Lower lobe of right lung (tissue), 2 donors: ENCODE measurements at regions not wholly inside any gene's neighbourhood (a gene's known extent, or its start where the extent isn't known, plus 50 kb on each side); places are given as distances from the start of the nearest gene placed in this dataset.

Source experiments
- ATAC-seq, 2 donors: fragments of 200-7000 bp; cut with Tn5 transposase; one replicate each; pipeline ENCODE4 v1.9.1; 2020 to 2022; ENCODE audit warnings: mild to moderate bottlenecking in 2 of 2, moderate library complexity in 2 of 2
- DNase-seq: peaks from one replicate; pipeline ENCODE4 v3.0.0-alpha.2; 2020
- H3K27ac ChIP-seq: fragments of 200-600 bp; one replicate; pipeline ENCODE4 v1.8.0; 2022
- H3K27me3 ChIP-seq: fragments of 200-600 bp; one replicate; pipeline ENCODE4 v1.8.0; 2022; ENCODE audit warnings: low read depth
- H3K36me3 ChIP-seq: fragments of 200-600 bp; one replicate; pipeline ENCODE4 v1.8.0; 2022; ENCODE audit warnings: mild to moderate bottlenecking
- H3K4me1 ChIP-seq: fragments of 200-600 bp; one replicate; pipeline ENCODE4 v1.8.0; 2022
- H3K4me3 ChIP-seq: fragments of 200-600 bp; one replicate; pipeline ENCODE4 v1.8.0; 2022; ENCODE audit warnings: mild to moderate bottlenecking
- H3K9me3 ChIP-seq: fragments of 200-600 bp; one replicate; pipeline ENCODE4 v1.8.0; 2022
- CTCF ChIP-seq: fragments of 200-600 bp; IDR thresholded peaks from one replicate; pipeline ENCODE4 v1.8.0; 2022; ENCODE audit warnings: antibody characterized with exemption, mild to moderate bottlenecking
- intact Hi-C: fragments of 100-400 bp; cut with DNase I; formaldehyde crosslinking; loops from one replicate; pipeline ENCODE4 v1.11.0; 2022
- donor health status: DM: no; HTN: yes; CAD: no; lungs with severe emphysema.

GRCh38 chr13:53920916-53921315 lies 892.3 kb downstream of the OLFM4 start:
- ATAC-seq: no peak
- TF ChIP-seq CTCF: no peak
- DNase-seq: peak; percentile 29
- H3K9me3 ChIP-seq: no peaks in the 10 kb centered on the region
- H3K27me3 ChIP-seq: no peaks in the 10 kb centered on the region
- H3K27ac ChIP-seq: no peak overlapping the region
- H3K36me3 ChIP-seq: no peaks in the 10 kb centered on the region
- H3K4me3 ChIP-seq: no peak overlapping the region
- intact Hi-C loops: no loop called here
- no peaks in the 10 kb centered on the region for H3K4me1 ChIP-seq

GRCh38 chr13:53921473-53921872 lies 892.9 kb downstream of the OLFM4 start:
- no peak for ATAC-seq
- no peaks in the 10 kb centered on the region for H3K4me1 ChIP-seq
- no peaks in the 10 kb centered on the region for H3K27me3 ChIP-seq

GRCh38 chr13:53941588-53942190 lies 913.1 kb downstream of the OLFM4 start:
- no peak overlapping the region for H3K4me3 ChIP-seq
- no peak overlapping the region for H3K27ac ChIP-seq
- TF ChIP-seq CTCF: no peak
- no peaks in the 10 kb centered on the region for H3K27me3 ChIP-seq
- ATAC-seq (no peak), DNase-seq (no peak)
- intact Hi-C loops: no loop called here
- no peaks in the 10 kb centered on the region for H3K36me3 ChIP-seq
- H3K4me1 ChIP-seq: no peaks in the 10 kb centered on the region
- no peaks in the 10 kb centered on the region for H3K9me3 ChIP-seq

More at GRCh38 chr13:53921473-53921872, 892.9 kb downstream of the OLFM4 start:
- no peaks in the 10 kb centered on the region for H3K9me3 ChIP-seq
- H3K36me3 ChIP-seq: no peaks in the 10 kb centered on the region
- H3K4me3 ChIP-seq: no peak overlapping the region
- H3K27ac ChIP-seq: no peak overlapping the region
- no peak for TF ChIP-seq CTCF
- intact Hi-C loops: no loop called here
- DNase-seq: no peak

GRCh38 chr13:53946500-53946899 lies 917.9 kb downstream of the OLFM4 start:
- no peaks in the 10 kb centered on the region for H3K4me1 ChIP-seq
- H3K36me3 ChIP-seq: no peaks in the 10 kb centered on the region
- H3K27me3 ChIP-seq: no peaks in the 10 kb centered on the region
- no peaks in the 10 kb centered on the region for H3K9me3 ChIP-seq
- H3K27ac ChIP-seq: no peak overlapping the region
- H3K4me3 ChIP-seq: no peak overlapping the region
- intact Hi-C loops: no loop called here
- no peak for TF ChIP-seq CTCF
- ATAC-seq (no peak), DNase-seq (no peak)

GRCh38 chr13:53953183-53953582 lies 924.6 kb downstream of the OLFM4 start:
- no peak overlapping the region for H3K27ac ChIP-seq
- no peak for DNase-seq
- no peak for TF ChIP-seq CTCF
- H3K4me3 ChIP-seq: no peak overlapping the region
- no peaks in the 10 kb centered on the region for H3K27me3 ChIP-seq
- no peaks in the 10 kb centered on the region for H3K9me3 ChIP-seq
- ATAC-seq: no peak
- intact Hi-C loops: no loop called here
- no peaks in the 10 kb centered on the region for H3K36me3 ChIP-seq
- H3K4me1 ChIP-seq: no peaks in the 10 kb centered on the region
